ENCODE measurements at regions not wholly inside any gene's neighbourhood (a gene's known extent, or its start where the extent isn't known, plus 50 kb on each side); places are given as distances from the start of the nearest gene placed in this dataset.
"Not testable (repeated sequence)": the region's sequence is repeated elsewhere in the genome, so short reads cannot be mapped to it uniquely, and the experiment has no call there.

DNA sequence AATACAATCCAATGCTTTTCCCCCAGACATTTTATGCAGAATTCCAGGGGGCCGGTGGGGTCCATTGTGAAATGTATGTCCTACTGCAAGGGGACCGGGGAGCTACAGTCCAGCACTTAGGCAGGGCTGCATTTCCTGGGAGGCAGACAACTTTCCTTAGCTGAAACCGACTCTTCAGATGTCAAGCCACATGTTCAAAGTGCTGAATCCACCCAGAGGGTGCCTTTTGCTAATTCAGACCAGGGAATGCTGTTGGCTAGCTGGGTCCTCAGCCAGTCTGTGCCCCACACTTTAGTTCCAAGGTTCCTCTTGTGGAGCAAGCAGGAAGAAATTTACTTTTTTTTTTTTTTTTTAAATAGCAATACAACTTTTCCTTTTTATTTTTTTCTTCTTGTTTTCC, 219.5 kb upstream of the LRTM1 start:
- FAIRE-seq, result no peak

DNA sequence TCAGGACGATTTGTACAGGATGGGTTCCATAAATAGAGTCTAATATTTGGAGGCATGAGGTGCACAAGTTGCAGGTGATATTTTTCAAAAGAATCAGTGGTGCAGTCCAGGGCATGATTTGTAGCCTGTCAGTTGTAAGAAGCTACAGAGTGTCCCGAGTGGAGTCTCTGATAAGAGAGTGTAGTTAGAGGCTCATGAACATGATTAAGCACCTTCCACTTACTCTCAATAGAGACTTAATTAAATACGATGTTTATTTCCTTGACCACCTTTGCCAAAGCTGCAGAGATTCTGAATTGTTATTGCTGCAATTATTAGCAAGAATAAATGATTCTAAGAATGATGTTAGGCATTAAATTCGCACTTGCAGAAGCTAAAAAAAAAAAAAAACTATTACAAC, 218.4 kb upstream of the LRTM1 start:
- no peak for FAIRE-seq

GRCh38 chr3:55144015-55144673, 216.3 kb upstream of the LRTM1 start:
- FAIRE-seq, result no peak

- FAIRE-seq, result no peak
Measured at GRCh38 chr3:55143336-55143735, 215.5 kb upstream of the LRTM1 start.

- not testable (repeated sequence) for FAIRE-seq
Measured at GRCh38 chr3:55136291-55136690, 208.4 kb upstream of the LRTM1 start.

GRCh38 chr3:55128225-55128823, 200.5 kb upstream of the LRTM1 start:
- FAIRE-seq, result no peak

GRCh38 chr3:55127565-55127964, 199.7 kb upstream of the LRTM1 start:
- FAIRE-seq, result no peak

DNA sequence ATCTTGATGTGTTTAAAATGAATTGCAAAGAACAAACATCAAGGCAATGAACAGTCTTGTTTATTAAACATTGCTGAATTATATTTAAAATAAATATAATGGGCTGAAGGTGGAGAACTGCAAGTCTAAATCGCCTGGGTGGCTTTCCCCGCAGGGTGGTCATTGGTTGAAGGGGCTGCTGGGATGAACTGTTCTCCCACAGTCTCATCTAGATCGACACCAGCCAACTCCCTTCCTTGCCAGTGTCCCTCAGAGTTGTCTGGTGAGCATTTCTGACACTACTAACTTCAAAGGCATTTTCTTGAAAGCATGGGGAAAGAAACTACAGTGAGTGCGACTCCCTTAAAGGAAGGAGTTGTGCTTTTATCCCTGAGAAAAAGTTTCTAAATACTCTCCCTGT, 196.5 kb upstream of the LRTM1 start:
- FAIRE-seq, result no peak

All from A204.1 (cell line).